NOMO-1 treated with DMSO at 0.1 percent for 48 hours (cell line): ENCODE measurements at regions not wholly inside any gene's neighbourhood (a gene's known extent, or its start where the extent isn't known, plus 50 kb on each side); places are given as distances from the start of the nearest gene placed in this dataset.

Experiments used
- DNase-seq: peaks from one replicate; lab custom pipeline; 2025; ENCODE audit not compliant: unreplicated experiment; lab: John Stamatoyannopoulos, UW

DNA sequence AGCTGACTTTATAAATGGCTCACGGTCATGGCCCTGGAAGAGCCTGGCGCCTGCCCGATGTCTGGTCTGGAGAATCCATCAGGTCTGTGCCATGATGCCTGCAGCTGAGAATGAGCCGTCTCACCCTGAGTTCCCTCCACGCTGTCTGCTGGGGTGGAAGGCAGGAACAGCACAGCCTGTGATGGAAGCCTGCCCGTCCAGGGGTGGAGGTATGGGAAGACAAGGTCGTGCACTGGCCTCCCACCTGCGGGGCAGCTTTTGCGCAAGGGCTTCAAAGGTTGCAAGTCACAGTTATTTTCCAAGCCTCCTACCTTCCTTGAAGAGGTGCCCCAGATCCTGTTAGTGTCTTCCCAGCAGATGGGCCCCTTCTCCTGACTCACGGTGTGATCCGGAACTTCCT, 275.5 kb downstream of the FAM43A start:
- DNase-seq, result no peak

DNA sequence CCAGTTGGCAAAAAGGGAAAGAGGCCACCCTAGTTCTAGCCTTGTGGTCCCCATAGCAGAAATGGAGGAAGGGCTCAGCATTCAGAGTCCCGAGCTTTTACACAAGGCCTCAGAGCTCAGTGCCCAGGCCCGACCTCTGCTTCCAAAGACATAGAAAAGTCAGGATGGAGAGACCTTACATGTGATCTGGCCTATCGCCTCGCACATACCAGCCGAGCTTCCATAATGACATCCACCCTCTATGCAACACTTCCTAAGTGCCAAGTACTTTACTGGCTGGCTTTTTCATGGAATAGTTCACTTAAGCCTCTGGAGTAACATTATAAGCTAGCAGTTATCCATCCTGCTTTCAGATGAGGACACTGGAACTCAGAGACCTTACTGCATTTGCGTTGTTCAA, 275.9 kb downstream of the FAM43A start:
- no peak for DNase-seq

DNA sequence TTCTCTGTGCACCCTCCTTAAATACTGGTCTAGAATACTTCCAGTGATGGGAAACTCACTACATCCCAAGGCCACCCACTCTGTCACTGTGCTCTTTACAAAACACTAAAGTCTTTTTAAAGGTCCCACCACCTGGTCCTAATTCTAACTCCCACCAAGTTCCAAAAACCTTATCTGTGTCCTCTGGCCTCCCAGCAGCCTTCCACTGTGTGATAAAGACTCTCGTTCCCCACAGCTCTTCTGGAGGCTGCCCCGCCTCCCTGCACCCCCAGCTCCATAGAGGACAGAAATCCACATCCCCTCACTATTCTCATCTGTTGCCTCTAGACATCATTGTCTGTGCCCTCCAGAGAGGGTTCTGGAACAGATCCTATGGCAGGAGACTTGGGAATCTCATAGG, 276.4 kb downstream of the FAM43A start:
- no peak for DNase-seq

DNA sequence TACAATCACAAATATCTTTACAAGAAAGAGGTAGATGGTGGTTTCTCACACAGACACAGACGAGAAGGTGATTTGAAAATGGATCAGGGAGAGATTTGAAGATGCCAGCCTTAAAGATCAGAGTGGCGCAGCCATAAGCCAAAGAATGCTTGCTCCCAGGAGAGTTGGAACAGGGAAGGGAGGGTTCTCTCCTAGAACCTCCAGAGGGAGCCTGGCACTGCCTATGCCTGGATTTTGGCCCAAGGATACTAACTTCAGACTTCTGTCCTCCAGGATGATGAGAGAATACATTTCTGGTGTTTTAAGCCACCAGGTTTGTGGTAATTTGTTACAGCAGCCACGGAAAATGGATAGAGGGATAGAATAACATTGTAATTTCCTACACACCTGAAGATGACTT, 279.1 kb downstream of the FAM43A start:
- no peak for DNase-seq

DNA sequence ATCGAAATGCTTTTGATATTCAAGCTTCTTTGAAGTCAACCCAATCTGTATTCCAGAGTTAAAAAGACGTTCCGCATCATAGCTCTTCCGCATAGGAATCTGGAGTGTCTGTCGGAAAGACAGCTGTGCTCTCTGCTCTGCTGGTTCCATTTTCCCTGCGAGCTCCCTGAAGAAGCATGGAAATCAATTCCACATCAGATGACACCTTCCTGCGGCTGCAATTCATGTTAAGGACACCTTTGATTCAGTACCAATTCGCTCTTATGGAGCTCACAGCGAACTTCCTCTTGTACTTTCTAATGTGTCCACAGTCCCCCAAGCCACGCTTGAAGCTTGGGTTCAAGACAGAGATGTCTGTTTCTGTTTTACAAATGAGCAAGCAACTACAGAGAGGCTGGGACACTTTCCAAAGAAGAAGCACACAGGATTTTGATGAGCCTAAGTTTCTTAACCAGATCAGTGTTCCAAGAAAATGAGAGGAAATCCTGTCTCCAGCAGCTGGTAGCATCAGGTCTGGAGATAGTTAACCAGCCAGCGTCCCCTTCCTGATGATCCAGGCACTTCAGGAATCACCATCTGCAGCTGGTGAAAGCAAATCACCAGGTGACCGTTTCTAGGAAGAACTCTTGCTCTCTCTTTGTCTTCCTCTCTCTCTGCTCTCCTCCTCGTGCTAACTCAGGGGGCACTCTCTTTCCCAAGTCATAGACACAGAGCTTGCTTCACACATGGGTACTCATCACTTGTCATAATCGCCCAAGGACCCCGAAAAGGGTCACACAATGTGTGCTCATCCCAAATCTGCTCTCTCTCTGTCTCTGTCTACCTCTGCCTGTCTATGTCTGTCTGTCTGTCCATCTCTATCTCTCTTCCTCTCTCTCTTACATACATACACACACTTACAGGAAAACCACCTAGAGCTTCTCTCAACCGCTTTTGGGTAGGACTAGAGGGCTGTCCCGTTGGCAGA, 281.8 kb downstream of the FAM43A start:
- DNase-seq, result no peak

DNA sequence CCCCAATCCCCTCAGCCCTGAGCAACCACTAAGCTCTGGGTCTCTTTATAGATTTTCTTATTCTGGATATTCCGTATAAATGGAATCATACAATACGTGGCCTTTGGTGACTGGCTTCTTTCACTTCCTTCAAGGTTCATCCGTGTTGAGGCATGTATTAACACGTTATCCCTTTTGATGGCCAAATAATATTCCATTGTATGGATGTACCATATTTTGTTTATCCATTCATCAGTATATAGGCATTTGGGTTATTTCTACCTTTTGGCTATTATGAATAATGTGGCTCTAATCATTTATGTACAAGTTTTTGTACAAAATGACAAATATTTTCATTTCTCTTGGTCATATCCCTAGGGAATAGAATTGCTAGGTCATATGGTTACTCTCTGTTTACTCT, 284.4 kb downstream of the FAM43A start:
- no peak for DNase-seq

DNA sequence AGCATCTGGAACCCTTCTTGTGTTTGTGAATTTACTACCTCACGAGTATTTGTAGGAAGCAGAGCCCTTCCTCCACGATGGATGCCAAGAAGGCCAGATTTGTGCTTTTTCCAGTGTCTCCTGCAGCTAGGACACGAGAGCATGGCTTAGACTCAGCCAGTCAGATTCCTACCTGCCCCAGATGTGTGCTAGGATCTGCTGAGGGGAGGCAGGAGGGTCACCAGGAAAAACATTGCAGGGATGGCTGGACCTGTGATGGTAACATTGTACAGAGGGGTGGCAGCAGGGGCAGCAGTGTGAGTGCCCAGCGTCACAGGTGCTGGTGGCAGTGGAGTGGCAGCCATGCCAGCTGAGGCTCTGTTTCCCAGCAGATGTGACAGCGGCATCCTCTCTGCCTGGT, 285.3 kb downstream of the FAM43A start:
- DNase-seq, result no peak

DNA sequence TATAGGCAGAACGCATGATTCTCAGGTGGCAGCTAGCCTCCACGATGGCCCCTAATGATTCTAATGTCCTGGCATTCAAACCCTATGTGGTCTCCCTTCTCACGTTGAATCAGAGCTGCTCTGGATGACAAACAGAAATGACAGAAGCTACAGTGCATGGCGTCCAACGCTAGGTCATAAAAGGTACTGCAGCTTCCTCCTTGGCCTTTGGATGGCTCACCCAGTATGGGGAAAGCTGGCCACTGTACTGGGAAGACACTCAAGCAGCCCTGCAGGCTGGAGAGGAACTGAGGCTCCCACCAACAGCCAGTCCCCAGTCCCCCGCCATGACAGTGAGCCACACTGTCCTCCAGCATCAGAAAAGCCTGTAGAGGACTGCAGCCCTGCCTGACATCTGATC, 286.3 kb downstream of the FAM43A start:
- no peak for DNase-seq

DNA sequence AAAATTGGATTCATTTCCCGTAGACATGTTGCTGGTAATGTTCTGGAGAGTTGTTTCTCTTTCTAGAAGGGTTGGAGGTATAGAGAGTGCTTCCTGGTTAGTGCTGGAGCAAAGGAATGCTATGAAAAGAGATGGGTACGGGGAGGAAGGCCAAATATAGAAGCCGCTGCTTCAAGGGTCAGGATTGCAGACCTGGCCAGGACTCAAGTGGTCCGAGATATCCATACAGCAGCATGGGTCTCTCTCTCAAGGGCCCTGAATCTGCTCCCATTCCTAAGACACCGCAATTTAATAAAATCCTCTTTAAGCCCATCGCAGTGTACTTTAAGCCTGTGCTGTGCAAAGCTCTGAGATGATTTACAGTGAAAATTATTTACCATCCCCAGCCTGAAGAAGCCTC, 287.0 kb downstream of the FAM43A start:
- no peak for DNase-seq

DNA sequence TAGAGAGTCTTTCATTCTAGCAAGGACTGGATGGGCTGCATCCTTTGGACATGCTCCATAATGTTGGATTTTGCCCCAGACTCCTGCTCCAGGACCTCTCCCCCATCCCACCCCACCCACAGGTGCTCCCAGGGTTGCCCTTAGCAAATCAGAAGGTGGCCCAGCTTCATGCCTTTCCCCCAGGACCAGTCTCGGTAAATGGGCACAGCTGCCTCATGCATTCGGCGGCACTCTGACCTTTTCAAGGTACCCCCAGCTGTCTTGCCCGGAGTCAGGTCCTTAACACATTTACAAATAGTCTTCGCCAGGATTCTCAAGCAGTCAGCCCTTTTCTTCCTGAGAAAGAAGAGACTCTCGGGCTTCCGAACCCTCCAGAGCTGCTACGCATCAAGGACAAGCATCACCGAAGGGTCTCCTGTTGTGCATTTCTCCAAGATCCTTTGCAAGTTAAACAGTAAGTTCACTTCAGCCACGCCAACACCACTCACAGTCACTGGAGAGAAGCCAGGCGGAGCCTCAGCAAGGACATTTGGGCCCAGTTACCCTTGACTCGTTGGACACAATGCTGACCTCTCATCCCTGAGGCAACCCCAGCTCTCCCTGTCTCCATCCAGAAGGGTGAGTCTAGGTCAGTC, 287.8 kb downstream of the FAM43A start:
- no peak for DNase-seq

DNA sequence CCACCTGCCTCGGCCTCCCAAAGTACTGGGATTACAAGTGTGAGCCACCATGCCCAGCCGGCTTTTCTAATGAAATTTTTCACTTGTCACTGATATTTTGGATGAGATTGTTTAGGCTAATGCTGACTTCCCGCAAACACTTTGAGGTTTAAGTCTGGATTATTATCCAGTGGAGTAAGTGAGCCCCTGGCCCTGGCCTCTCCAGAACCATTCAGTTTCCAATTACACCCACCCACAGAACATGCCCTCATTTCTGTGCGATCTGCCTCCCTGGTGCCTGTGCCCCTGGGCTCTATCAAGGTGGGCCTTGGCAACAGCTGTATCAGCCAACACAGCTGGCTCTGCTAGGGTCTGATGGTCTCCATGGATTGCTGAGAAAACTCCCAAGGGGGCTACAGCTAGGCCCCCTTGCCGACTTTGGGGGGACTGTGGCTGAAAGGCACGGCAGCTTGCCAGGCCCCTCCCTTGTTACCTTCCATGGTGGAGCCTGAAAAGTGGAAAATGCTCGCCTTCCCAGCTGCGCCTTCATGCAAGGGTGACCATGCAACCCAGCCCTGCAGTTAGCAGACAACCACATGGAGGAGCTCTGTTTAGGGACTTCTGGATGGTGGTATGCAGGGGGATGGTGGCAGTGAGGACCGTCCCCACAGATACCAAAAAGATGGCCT, 288.9 kb downstream of the FAM43A start:
- DNase-seq, result no peak

DNA sequence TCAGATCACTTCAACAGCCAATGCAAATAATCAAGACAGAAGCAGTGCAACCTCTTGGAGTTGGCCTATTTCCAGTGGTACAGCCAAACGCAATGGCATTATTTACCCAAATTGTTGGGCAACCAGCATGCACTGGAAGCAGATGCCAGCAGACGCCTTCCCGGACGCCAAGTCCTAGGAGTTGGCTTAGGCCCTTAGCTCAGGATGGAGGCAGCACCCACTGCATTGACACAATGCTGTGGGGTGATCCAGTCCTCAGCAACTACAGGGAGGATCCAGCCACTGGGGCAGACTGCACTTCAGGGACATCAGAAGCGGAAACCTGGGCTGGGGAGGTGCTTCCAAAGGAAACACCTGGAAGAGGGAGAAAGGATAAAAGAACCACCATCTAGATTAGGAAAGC, 290.4 kb downstream of the FAM43A start:
- DNase-seq, result no peak

DNA sequence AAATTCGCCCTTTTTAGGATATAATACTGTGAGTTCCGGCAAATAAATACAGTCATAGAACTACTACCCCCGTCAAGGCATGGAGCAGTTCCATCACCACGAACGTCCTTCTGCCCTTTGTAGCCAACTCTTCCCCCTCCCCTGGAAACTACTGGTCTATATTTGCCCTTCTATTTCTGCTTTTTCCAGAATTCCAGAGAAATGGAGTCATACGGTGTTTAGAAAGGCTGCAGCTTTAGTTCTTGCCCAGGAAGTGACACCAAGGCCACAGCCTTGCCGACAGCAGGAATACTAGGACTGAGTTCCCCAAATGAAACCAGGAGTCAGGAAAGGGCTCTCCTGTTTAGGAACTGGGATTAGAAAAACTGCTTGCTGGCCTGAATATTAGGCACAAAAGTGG, 291.2 kb downstream of the FAM43A start:
- no peak for DNase-seq

DNA sequence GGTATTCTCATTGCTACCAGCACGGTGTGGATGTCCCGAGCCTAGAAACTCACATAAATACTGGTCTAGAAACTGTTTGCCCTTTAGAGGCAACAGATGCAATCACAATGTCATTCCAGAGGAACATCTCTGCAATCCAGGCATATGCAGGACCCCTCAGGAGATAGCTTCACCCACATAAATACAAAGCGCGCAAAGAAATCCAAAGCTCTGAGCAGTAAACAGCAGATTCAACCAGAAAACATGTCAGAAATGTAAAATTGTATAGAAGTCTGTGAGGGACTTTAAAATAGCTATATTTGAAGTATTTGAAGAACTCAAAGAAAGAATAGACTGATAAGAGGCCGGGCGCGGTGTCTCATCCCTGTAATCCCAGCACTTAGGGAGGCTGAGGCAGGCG, 291.7 kb downstream of the FAM43A start:
- no peak for DNase-seq

DNA sequence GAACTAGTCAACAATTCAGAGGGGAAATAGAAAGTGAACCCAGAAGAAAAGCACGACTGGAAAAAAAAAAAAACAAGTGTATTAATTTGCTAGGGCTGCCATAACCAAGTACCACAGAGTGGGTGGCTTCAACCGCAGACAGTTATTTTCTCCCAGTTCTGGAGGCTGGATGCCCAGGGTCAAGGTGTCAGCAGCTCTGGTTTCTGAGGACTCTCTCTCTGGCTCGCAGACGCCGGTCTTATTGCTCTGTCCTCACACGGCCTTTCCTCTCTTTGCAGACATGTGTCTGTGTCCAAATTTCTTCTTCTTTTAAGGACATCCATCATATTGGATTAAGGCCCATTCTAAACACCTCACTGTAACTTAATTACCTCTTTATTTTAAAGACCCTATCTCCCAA, 291.8 kb downstream of the XXYLT1 start:
- DNase-seq, result no peak

DNA sequence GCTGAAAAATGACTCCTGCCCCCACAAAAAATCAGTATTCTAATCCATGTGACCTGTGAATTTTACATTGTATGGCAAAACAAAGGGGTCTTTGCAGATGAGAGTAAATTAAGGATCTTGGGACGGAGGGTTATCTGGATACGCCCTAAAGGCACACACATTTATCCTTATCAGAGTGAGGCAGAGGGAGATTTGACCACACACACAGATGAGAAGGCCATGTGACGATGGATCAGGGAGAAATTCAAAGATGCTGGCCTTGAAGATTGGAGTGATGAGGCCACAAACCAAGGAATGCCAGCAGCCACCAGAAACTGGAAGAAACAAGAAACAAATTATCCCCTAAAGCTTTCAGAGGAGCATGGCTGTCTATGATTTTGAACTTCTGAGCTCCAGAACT, 288.5 kb downstream of the XXYLT1 start:
- DNase-seq, result no peak

DNA sequence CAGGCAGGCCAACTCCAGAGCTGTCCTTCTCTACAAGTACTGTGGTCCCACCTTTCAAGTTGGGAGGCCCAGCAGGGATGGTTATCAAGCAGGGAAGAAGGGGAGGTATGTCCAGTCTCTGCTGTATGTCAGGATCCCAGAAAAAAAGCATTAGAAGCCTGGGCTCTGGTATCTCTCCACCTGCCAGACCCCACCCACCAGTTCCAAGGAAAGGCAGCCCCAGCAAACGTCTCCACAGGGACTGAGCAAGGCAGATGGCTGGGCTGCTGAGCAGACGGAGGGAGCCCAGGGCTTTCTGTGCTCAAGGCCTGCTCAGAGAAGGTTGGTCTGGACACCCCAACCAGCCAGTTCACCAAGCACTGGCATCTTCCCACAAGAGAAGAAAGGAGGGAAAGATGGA, 287.8 kb downstream of the XXYLT1 start:
- DNase-seq, result no peak

DNA sequence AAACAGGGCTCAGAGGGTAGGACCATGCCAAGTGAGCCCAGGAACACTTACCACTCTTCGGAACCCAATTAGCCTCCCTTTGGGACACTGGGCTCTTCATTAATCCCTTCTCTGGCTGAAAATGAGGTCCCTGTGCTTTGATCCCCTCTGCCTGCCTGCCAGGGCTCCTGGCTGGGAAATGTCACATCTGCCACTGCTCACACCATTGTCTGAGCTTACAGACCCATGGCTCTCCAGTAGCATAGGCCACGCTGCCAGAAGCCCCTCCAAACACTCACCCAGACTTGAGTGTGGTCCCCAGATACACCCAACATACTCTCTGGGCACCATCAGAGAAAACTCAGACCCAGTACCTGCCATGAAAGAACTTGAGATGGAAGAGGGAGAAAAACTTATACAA, 287.3 kb downstream of the XXYLT1 start:
- no peak for DNase-seq

DNA sequence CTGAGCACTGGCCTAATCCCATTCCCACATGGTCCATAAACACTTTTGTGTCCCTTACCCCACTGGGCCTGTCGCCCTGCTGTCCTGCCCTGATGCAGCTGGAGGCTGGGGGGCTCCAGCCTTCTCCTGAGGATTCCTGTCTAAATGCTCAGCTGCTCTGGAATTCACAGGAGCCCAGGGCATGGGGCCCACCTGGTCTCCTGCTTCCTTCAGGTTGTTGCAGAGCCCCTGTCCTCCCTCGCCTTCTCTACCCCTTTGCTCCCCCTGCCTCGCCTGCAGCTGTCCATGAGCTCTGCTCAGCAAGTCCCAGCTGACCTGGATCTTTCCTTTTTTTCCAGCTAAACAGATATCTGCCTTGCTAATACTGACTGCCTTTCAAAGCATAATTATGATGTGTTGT, 286.9 kb downstream of the XXYLT1 start:
- no peak for DNase-seq

DNA sequence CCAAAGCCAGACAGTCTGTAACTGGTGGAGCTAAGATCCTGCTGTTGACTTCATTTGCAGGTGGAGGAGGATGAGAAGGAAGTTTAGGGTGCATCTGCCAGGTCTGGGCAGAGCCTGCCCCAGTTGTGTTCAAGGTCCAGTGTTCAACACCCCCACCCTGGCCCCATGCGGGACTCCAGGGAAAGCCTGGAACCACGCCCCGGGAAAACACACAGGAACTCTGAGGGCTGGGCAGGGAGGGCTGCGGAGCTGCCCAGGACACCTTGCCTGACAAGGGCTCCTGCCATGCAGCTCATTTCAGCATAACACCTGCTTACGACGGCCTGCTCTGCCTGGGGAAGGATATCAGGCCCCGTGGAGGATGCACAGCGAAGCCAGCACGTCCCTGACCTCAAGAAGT, 286.3 kb downstream of the XXYLT1 start:
- DNase-seq, result no peak

DNA sequence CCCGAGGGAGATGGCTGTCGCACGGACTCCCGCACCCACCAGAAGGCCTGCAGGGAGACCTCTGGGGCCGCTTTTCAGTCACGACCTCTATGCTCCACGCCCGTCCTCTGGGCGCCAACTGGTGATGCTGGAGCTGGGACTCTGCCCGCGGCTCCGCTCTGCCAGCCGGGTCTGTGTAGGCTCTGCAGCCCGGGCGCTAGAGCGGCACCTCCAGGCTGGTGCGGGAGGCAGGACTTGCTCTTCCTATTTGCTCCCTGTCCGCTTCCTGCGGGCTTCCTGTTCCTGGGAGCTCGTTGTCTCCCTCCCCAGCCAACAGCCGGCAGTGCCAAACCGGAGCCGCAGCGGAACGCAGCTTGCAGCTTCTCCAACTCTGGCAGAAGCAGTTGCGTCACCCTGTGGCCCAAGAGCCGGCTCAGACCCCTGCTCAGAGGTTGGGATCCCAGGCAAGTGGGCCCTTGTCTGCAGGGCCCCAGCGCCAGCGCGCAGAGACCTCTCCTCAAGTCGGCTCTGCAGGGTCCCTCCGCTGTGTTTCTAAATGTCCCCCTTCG, 285.9 kb downstream of the XXYLT1 start:
- DNase-seq, result no peak
